Kidney capillary endothelial cell (primary cell): ENCODE measurements at regions not wholly inside any gene's neighbourhood (a gene's known extent, or its start where the extent isn't known, plus 50 kb on each side); places are given as distances from the start of the nearest gene placed in this dataset.
A peak's percentile ranks its signal among the peaks of the same experiment; 100 is the strongest.
"Not testable (repeated sequence)": the region's sequence is repeated elsewhere in the genome, so short reads cannot be mapped to it uniquely, and the experiment has no call there.

ENCODE experiments used
- DNase-seq: peaks from one replicate; pipeline ENCODE4 v3.0.0-alpha.2; 2018; ENCODE audit warnings: low spot score

- DNase-seq, result no peak
Observed at GRCh38 chr1:219726480-219727272, 113.8 kb upstream of the ZC3H11B start.

GRCh38 chr1:219724440-219724839 lies 111.5 kb upstream of the ZC3H11B start:
- DNase-seq, result no peak

GRCh38 chr1:219717536-219717935 lies 104.6 kb upstream of the ZC3H11B start:
- no peak for DNase-seq

GRCh38 chr1:219716611-219717114 lies 103.8 kb upstream of the ZC3H11B start:
- no peak for DNase-seq

GRCh38 chr1:219713981-219714381 lies 101.1 kb upstream of the ZC3H11B start:
- no peak for DNase-seq

- DNase-seq, result no peak
Observed at GRCh38 chr1:219712506-219712905, 99.6 kb upstream of the ZC3H11B start.

- DNase-seq, result no peak
Observed at GRCh38 chr1:219710529-219711194, 97.8 kb upstream of the ZC3H11B start.

- no peak for DNase-seq
Observed at GRCh38 chr1:219708919-219709543, 96.1 kb upstream of the ZC3H11B start.

GRCh38 chr1:219707885-219708284 lies 95.0 kb upstream of the ZC3H11B start:
- DNase-seq, result not testable (repeated sequence)

- not testable (repeated sequence) for DNase-seq
Observed at GRCh38 chr1:219704331-219704730, 91.4 kb upstream of the ZC3H11B start.

GRCh38 chr1:219703368-219703639 lies 90.4 kb upstream of the ZC3H11B start:
- no peak for DNase-seq

GRCh38 chr1:219701476-219701875 lies 88.6 kb upstream of the ZC3H11B start:
- no peak for DNase-seq

- DNase-seq, result no peak
Observed at GRCh38 chr1:219699870-219700269, 87.0 kb upstream of the ZC3H11B start.

- DNase-seq, result no peak
Observed at GRCh38 chr1:219697682-219698081, 84.8 kb upstream of the ZC3H11B start.

GRCh38 chr1:219692981-219693380 lies 80.1 kb upstream of the ZC3H11B start:
- no peak for DNase-seq

GRCh38 chr1:219689774-219690173 lies 76.9 kb upstream of the ZC3H11B start:
- no peak for DNase-seq

- DNase-seq, result no peak
Observed at GRCh38 chr1:219687779-219688178, 74.9 kb upstream of the ZC3H11B start.

GRCh38 chr1:219686171-219686570 lies 73.3 kb upstream of the ZC3H11B start:
- no peak for DNase-seq

- no peak for DNase-seq
Observed at GRCh38 chr1:219682788-219683187, 69.9 kb upstream of the ZC3H11B start.

- DNase-seq, result no peak
Observed at GRCh38 chr1:219681876-219682275, 69.0 kb upstream of the ZC3H11B start.

GRCh38 chr1:219676012-219676765 lies 63.3 kb upstream of the ZC3H11B start:
- no peak for DNase-seq

- peak; percentile 17 for DNase-seq
Observed at GRCh38 chr1:219670426-219671149, 57.7 kb upstream of the ZC3H11B start.
